Neural crest cell (in vitro differentiated cells): ENCODE measurements at regions not wholly inside any gene's neighbourhood (a gene's known extent, or its start where the extent isn't known, plus 50 kb on each side); places are given as distances from the start of the nearest gene placed in this dataset.

Experiments
- DNase-seq: peaks from one replicate; pipeline ENCODE4 v3.0.0; 2021; ENCODE audit warnings: low read depth, mixed read lengths, low spot score
- H3K27ac Mint-ChIP-seq: one replicate; pipeline ENCODE4 v1.8.0; 2021; ENCODE audit warnings: mild to moderate bottlenecking, mixed read lengths; ENCODE audit not compliant: unreplicated experiment
- H3K27me3 Mint-ChIP-seq: 2 replicates; pipeline ENCODE4 v1.8.0; 2021; ENCODE audit warnings: low read depth, mild to moderate bottlenecking, mixed read lengths
- H3K36me3 Mint-ChIP-seq: 2 replicates; pipeline ENCODE4 v1.8.0; 2021; ENCODE audit warnings: low read depth, mild to moderate bottlenecking, mixed read lengths
- H3K4me1 Mint-ChIP-seq: 2 replicates; pipeline ENCODE4 v1.8.0; 2021; ENCODE audit warnings: mixed read lengths
- H3K4me3 Mint-ChIP-seq: one replicate; pipeline ENCODE4 v1.8.0; 2021; ENCODE audit warnings: mild to moderate bottlenecking, mixed read lengths
- H3K9me3 Mint-ChIP-seq: 2 replicates; pipeline ENCODE4 v1.8.0; 2021; ENCODE audit warnings: mixed read lengths
- TF ChIP-seq, protein P1 (sequence below): fragments of 200-600 bp; sonication (generic); conservative IDR thresholded peaks from 2 replicates; pipeline ENCODE4 v1.5.0; 2021; ENCODE audit warnings: antibody characterized with exemption, mild to moderate bottlenecking

- Mint-ChIP-seq H3K9me3 (no peaks in the 10 kb centered on the region), H3K27ac (no peak overlapping the region), H3K4me1 (peaks cover 74% of the 10 kb centered on the region), H3K36me3 (no peaks in the 10 kb centered on the region), H3K27me3 (no peaks in the 10 kb centered on the region), H3K4me3 (no peak overlapping the region)
- TF ChIP-seq, protein P1, sequence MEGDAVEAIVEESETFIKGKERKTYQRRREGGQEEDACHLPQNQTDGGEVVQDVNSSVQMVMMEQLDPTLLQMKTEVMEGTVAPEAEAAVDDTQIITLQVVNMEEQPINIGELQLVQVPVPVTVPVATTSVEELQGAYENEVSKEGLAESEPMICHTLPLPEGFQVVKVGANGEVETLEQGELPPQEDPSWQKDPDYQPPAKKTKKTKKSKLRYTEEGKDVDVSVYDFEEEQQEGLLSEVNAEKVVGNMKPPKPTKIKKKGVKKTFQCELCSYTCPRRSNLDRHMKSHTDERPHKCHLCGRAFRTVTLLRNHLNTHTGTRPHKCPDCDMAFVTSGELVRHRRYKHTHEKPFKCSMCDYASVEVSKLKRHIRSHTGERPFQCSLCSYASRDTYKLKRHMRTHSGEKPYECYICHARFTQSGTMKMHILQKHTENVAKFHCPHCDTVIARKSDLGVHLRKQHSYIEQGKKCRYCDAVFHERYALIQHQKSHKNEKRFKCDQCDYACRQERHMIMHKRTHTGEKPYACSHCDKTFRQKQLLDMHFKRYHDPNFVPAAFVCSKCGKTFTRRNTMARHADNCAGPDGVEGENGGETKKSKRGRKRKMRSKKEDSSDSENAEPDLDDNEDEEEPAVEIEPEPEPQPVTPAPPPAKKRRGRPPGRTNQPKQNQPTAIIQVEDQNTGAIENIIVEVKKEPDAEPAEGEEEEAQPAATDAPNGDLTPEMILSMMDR, result no peak
- DNase-seq, result no peak
These were observed 91.9 kb upstream of the ERRFI1 start for GRCh38 chr1:8118031-8118451.

DNA sequence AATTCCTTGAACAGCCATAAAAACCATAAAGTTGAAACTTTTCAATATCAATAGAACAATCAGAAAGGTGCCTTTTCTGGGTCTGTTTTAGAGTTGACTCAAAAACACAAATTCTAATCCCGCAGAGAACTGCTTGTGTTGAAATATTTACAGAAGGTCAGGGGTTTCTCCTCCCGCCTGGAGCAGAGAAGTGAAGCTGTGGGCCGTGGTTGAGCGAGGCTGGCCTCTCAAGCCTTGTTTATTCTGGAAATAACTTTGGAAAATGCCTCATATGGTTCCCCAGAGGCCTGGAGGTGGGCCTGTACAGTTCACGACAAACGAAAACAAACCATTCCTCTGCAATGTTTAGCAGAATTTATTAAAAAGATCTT is 90.8 kb upstream of the ERRFI1 start:
- Mint-ChIP-seq H3K4me1 (peaks cover 66% of the 10 kb centered on the region), H3K9me3 (no peaks in the 10 kb centered on the region), H3K27ac (no peak overlapping the region), H3K36me3 (no peaks in the 10 kb centered on the region), H3K27me3 (no peaks in the 10 kb centered on the region), H3K4me3 (no peak overlapping the region)
- TF ChIP-seq, protein P1, result no peak
- no peak for DNase-seq

DNA sequence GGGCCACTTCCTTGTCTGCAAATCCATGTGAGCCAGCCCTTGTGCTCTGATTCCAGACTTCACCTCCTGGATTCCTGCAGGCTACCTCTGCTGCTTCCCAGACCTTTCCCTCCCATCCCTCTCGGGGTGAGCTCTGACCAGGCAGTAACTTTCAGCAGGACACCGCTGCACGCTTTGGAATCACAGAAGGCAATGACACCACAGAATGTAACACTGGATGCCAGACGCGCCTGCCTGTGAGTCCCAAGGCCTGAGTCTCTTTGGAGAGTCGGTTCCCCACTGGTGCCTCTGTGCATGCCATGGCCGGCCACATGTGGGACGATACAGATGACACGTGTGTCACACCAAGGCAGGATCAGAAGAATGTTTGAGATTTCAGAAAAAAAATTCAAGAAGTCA is 89.7 kb upstream of the ERRFI1 start:
- TF ChIP-seq, protein P1, result no peak
- DNase-seq, result no peak
- H3K9me3 Mint-ChIP-seq, result no peaks in the 10 kb centered on the region
- no peaks in the 10 kb centered on the region for H3K27me3 Mint-ChIP-seq
- peaks cover 55% of the 10 kb centered on the region for H3K4me1 Mint-ChIP-seq
- H3K27ac Mint-ChIP-seq, result peak overlapping the region; percentile 54
- no peak overlapping the region for H3K4me3 Mint-ChIP-seq
- no peaks in the 10 kb centered on the region for H3K36me3 Mint-ChIP-seq

- peak overlapping the region; percentile 54 for H3K27ac Mint-ChIP-seq
- H3K36me3 Mint-ChIP-seq, result peaks cover 2% of the 10 kb centered on the region
- TF ChIP-seq, protein P1, result no peak
- no peak for DNase-seq
- H3K9me3 Mint-ChIP-seq, result no peaks in the 10 kb centered on the region
- H3K4me1 Mint-ChIP-seq, result peaks cover 50% of the 10 kb centered on the region
- H3K4me3 Mint-ChIP-seq, result peak overlapping the region; percentile 19
- no peaks in the 10 kb centered on the region for H3K27me3 Mint-ChIP-seq
These were observed 89.1 kb upstream of the ERRFI1 start for GRCh38 chr1:8115031-8115768.

GRCh38 chr1:8113262-8114220 is 87.4 kb upstream of the ERRFI1 start:
- DNase-seq, result peak; percentile 15
- no peaks in the 10 kb centered on the region for H3K27me3 Mint-ChIP-seq

More at GRCh38 chr1:8113262-8114220, 87.4 kb upstream of the ERRFI1 start:
- no peak overlapping the region for H3K4me3 Mint-ChIP-seq
- H3K4me1 Mint-ChIP-seq, result peaks cover 45% of the 10 kb centered on the region
- TF ChIP-seq, protein P1, result no peak
- peaks cover 2% of the 10 kb centered on the region for H3K36me3 Mint-ChIP-seq
- H3K9me3 Mint-ChIP-seq, result no peaks in the 10 kb centered on the region
- H3K27ac Mint-ChIP-seq, result peak overlapping the region; percentile 84
